ENCODE measurements at regions not wholly inside any gene's neighbourhood (a gene's known extent, or its start where the extent isn't known, plus 50 kb on each side); places are given as distances from the start of the nearest gene placed in this dataset.
A peak's percentile ranks its signal among the peaks of the same experiment; 100 is the strongest.

GRCh38 chr11:122521626-122522025 lies 133.9 kb upstream of the UBASH3B start:
- peak; percentile 25 for DNase-seq

- DNase-seq: no peak
Observed at GRCh38 chr11:122517403-122518379, 137.8 kb upstream of the UBASH3B start.

GRCh38 chr11:122516686-122517085 lies 138.8 kb upstream of the UBASH3B start:
- DNase-seq: no peak

GRCh38 chr11:122513997-122514396 lies 141.5 kb upstream of the UBASH3B start:
- DNase-seq: no peak

GRCh38 chr11:122513328-122513727 lies 142.2 kb upstream of the UBASH3B start:
- no peak for DNase-seq

DNA sequence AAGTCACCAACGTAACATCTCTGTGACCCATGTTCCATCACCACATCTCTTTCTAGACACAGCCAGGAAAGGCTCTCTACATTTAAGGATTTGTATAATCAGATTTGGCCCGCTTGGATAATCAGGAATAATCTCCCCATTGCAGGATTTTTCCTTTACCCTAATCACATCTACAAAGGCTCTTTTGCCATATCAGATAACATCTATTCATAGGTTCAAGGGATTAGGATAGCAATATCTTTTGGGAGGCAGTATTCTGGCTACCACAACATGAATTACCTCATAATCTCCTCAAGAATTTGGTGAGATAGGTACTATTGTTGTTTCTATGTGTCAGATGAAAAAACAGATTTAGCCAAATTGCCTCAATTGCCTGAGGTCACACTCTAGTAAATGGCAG lies 142.8 kb upstream of the UBASH3B start:
- no peak for DNase-seq

DNA sequence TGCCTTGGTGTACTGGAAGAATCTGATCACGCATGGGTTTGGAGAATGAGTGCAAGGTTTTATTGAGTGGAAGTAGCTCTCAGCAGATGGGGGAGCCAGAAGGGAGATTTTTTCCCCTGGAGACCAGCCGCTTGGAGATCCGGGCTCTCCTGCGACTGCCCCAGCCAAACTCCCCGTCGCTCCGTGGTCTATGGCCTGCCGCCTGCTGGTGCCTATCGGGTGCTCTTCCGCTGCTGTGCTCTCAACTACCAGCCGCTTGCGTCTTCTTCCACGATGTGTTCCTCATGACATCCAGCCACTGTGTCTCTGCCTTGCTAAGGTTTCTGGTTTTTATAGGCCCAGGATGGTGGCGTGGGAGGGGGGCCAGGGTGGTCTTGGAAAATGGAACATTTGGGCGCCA lies 145.6 kb upstream of the UBASH3B start:
- DNase-seq: no peak

GRCh38 chr11:122509091-122509490 lies 146.4 kb upstream of the UBASH3B start:
- DNase-seq: no peak

DNA sequence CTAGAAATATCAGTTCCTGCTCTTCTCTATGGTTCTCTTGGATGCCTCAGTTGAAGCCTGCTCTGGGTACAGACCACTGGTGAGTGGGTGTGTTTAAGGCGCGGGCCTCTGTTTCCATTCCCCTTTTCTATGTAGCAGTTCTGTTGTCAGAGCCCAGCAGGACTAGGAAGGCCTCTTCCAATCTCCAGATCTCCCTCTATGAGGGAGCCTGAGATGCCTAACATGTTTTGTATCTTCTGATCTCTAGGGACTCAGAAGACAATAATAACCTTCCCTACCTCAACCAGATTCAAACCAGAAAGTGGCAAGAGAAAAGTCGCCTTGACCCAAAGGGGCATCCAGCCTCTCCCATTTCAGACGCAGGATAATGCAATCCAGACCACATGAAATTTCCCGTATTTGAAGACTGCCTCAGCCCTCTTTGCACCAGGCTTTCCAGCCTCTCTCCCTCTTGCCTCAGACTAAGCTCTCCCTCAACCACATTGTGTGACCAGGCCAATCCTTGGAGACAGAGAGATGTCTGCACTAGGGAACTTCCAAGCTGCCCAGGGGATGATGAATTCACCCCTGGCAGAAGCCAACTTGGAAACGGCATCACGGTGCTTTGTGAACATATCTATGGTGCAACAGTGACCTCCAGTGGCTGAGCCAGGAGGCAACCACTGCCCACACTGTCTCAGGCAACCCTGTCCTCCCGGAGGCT lies 150.1 kb upstream of the UBASH3B start:
- peak; percentile 82 for DNase-seq

- DNase-seq: peak; percentile 20
Observed at GRCh38 chr11:122494221-122494620, 161.3 kb upstream of the UBASH3B start.

- no peak for DNase-seq
Observed at GRCh38 chr11:122491509-122491908, 164.0 kb upstream of the UBASH3B start.

GRCh38 chr11:122488892-122489706 lies 166.4 kb upstream of the UBASH3B start:
- no peak for DNase-seq

DNA sequence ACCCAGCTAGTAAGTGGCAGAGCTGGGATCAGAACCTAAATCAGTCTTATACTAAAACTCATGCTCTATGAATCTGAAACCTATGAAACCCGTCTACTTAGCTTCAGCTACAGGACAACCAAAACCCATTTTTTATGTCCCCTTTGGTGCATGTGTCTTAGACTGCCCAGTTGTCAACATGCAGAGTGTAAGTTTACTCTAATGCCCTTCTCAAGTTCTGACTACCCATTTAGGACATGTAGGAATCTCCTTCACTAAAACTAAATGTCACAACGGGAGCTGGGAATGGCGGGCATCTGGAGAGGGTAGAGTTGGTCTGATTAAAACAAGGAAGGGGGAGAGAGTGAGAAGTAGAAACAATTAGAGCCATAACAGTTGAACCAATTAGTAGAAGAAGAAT lies 167.9 kb upstream of the UBASH3B start:
- no peak for DNase-seq

DNA sequence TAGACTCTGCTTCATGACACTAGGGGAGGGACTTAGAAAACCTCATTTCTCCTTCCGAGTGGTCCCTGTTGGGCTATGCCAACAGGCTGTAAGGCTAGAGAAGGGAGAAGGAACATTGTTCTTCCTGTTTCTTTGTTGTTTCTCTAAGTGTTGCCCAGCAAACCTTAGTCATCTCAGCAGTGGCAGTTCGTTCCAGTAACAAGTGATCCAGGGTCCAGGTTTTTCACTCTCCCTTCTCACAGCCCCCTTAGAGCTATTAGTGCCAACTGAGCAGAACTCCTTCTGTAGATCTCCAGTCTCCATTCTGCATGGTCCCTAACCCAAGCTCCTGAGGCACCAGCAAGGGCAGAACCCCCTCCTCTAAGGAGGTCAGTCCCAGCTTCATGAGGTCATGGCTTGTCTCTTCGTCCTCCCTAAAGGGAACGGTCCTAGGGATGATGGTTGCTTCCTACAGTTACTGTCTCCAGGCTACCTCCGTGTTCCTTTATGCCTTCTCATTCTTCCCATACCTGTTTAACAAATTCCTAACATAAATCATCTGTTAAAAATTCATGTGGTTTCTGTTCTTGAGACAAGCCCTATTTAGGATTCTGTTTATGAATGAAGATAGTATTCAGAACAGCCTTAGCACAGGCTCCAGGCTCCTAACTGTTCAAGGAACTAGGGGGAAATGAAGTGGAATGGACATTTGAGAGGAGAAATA lies 168.6 kb upstream of the UBASH3B start:
- no peak for DNase-seq

- no peak for DNase-seq
Observed at GRCh38 chr11:122478986-122479385, 176.5 kb upstream of the UBASH3B start.

DNA sequence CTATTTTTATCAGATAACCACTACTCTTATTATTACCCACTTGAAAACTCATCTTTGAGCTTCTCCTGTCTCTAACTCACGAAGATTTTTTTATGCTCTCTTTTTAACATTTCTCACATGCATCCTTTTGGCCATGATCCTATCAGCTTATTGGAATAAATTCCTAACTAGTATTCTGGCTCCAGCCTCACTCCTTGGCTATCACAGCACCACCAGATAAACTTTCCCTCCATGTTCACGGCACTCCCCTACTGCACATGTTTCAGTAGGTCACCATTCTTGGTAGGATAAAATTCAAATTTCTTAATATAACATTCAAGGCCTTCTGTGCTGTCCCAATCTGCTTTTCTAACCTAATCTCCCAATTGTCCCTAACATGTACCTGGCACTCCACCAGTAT lies 186.6 kb upstream of the UBASH3B start:
- no peak for DNase-seq

- DNase-seq: no peak
Observed at GRCh38 chr11:122463530-122463929, 192.0 kb upstream of the UBASH3B start.

DNA sequence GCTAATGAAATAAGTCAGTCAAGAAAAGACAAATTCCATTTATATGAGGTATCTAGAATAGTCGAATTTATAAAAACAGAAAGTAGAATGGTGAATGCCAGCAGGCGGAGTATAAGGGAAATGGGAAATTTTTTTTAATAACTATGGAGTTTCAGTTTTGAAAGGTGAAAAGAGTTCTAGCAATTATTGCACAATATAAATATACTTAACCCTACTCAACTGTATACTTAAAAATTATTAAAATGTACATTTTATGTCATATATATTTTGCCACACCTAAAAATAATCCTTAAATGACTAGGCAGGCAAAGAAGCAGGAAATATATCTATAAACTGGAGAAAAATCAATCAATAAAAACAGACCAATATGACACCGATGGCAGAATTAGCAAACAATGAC lies 196.5 kb upstream of the UBASH3B start:
- no peak for DNase-seq

GRCh38 chr11:122453586-122453985 lies 201.9 kb upstream of the UBASH3B start:
- DNase-seq: no peak

GRCh38 chr11:122451911-122452310 lies 203.6 kb upstream of the UBASH3B start:
- DNase-seq: no peak

GRCh38 chr11:122441666-122442035 lies 213.9 kb upstream of the UBASH3B start:
- peak; percentile 56 for DNase-seq

GRCh38 chr11:122440811-122441665 lies 214.5 kb upstream of the UBASH3B start:
- peak; percentile 81 for DNase-seq
